Sigmoid colon (tissue), 6 donors: ENCODE measurements at regions not wholly inside any gene's neighbourhood (a gene's known extent, or its start where the extent isn't known, plus 50 kb on each side); places are given as distances from the start of the nearest gene placed in this dataset.

Experiments
- DNase-seq: peaks from one replicate; pipeline ENCODE4 v3.0.0-alpha.2; 2019
- H3K27ac ChIP-seq, 4 donors: fragments of 200-600 bp; sonication (generic); one replicate each; pipeline ENCODE4 v1.5.1; 2016 to 2019; ENCODE audit warnings: mild to moderate bottlenecking in 1 of 4
- H3K27me3 ChIP-seq, 3 donors: fragments of 200-600 bp; sonication (generic); one replicate each; pipeline ENCODE4 v1.5.1; 2019; ENCODE audit warnings: mild to moderate bottlenecking in 1 of 3
- H3K36me3 ChIP-seq, 4 donors: fragments of 200-600 bp; sonication (generic); one replicate each; pipeline ENCODE4 v1.5.1; 2016 to 2019
- H3K4me1 ChIP-seq, 4 donors: fragments of 200-600 bp; sonication (generic); one replicate each; pipeline ENCODE4 v1.5.1; 2017 to 2019
- H3K4me3 ChIP-seq, 4 donors: fragments of 200-600 bp; sonication (generic); one replicate each; pipeline ENCODE4 v1.5.1; 2017 to 2019; ENCODE audit warnings: mild to moderate bottlenecking in 2 of 4, moderate library complexity in 1 of 4
- H3K9me3 ChIP-seq, 4 donors: fragments of 200-600 bp in 3 of 4; sonication (generic) in 3 of 4; one replicate each; pipeline versions ENCODE4 v1.5.1 to v1.6.1; 2013 to 2019
- EP300 ChIP-seq, 4 donors: sonication (generic); formaldehyde crosslinking; IDR thresholded peaks; one replicate each; pipeline ENCODE4 v1.6.1; 2017; ENCODE audit warnings: antibody characterized with exemption in 4 of 4
- POLR2A ChIP-seq, 2 donors: fragments of 450-650 bp; IDR thresholded peaks; one replicate each; pipeline ENCODE4 v1.6.1; 2016; ENCODE audit warnings: antibody characterized with exemption in 2 of 2, mild to moderate bottlenecking in 2 of 2, moderate library complexity in 2 of 2
- POLR2AphosphoS5 ChIP-seq, 4 donors: sonication (generic); formaldehyde crosslinking; IDR thresholded peaks; one replicate each; pipeline ENCODE4 v1.6.1; 2017; ENCODE audit warnings: antibody characterized with exemption in 4 of 4
- WGBS, 2 donors: extraction: QIAGEN DNeasy Blood & Tissue Kit; methylation state at CpG; one replicate each; pipeline ENCODE4 v1.1.7; 2013; 5-methylcytosine and 5-hydroxymethylcytosine counted together
- intact Hi-C: fragments of 100-400 bp; cut with DNase I; formaldehyde crosslinking; loops from one replicate; pipeline ENCODE4 v1.15.1; 2023
- TF ChIP-seq, protein P1 (sequence below), 4 experiments: fragments of 450-650 bp in 3 of 4; fragments of 200-600 bp in 1 of 4; IDR thresholded peaks; one replicate each; pipeline ENCODE4 v1.5.1; 2016 to 2019; ENCODE audit warnings: antibody characterized with exemption in 4 of 4, mild to moderate bottlenecking in 3 of 4, moderate library complexity in 2 of 4
- donor health status: healthy with polysubstance abuse.
- donor health status: healthy.

DNA sequence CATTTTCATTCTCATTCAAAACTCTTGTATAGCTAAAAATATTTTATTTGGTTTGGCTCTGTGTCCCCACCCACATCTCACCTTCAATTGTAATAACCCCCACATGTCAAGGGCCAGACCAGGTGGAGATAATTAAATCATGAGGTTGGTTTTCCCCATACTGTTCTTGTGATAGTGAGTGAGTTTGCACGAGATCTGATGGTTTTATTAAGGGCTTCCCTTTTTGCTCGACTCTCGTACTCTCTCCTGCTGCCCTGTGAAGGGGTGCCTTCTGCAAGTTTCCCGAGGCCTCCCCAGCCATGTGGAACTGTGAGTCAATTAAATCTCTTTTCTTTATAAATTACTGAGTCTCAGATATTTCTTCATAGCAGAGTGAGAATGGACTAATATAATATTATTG is 768.0 kb downstream of the STIM2 start:
- no peaks in the 10 kb centered on the region for H3K36me3 ChIP-seq
- H3K27me3 ChIP-seq: no peaks in the 10 kb centered on the region
- H3K4me3 ChIP-seq: no peak overlapping the region
- TF ChIP-seq POLR2A (IDR thresholded peaks at IDR 0.05) (no peak), EP300 (IDR thresholded peaks at IDR 0.05) (no peak), POLR2AphosphoS5 (IDR thresholded peaks at IDR 0.05) (no peak)
- TF ChIP-seq, protein P1, sequence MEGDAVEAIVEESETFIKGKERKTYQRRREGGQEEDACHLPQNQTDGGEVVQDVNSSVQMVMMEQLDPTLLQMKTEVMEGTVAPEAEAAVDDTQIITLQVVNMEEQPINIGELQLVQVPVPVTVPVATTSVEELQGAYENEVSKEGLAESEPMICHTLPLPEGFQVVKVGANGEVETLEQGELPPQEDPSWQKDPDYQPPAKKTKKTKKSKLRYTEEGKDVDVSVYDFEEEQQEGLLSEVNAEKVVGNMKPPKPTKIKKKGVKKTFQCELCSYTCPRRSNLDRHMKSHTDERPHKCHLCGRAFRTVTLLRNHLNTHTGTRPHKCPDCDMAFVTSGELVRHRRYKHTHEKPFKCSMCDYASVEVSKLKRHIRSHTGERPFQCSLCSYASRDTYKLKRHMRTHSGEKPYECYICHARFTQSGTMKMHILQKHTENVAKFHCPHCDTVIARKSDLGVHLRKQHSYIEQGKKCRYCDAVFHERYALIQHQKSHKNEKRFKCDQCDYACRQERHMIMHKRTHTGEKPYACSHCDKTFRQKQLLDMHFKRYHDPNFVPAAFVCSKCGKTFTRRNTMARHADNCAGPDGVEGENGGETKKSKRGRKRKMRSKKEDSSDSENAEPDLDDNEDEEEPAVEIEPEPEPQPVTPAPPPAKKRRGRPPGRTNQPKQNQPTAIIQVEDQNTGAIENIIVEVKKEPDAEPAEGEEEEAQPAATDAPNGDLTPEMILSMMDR (IDR thresholded peaks at IDR 0.05): no peak
- H3K27ac ChIP-seq: no peak overlapping the region
- H3K9me3 ChIP-seq: no peaks in the 10 kb centered on the region
- 69 to 85% methylated on average over 4 of the region's 4 CpGs for WGBS, 2 donors
- intact Hi-C loops: no loop called here
- no peaks in the 10 kb centered on the region for H3K4me1 ChIP-seq
- no peak for DNase-seq

DNA sequence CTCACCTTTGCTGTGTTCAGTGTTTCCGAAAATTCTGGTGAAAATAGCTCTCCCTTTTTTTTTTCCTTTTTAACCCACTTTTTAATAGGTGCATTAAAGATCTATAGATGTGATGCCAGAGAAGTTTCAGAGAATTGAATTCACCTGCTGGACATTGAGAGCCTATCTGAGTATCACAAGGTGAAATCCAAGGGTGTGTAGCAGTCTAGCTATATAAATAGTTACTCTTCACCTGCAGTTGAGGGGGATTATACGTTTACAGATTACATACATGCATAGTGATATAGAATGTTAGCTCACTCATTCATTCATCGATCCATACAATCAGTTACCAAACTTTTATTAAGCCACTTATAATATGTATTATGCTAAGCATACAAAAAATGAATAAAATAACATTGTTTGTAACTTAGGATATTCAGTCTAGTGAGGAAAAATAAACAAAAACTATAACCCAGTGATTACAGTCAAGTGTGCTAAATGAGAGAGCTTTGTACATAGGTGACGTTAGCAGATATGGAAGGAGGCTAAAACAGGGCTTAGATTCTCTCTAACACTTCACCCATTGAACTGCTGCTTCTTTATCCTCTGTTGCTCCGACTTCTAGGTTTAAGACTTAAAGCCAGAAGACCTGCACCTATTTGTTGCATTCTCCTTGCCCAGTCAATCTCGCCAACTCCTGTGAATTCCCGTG is 769.0 kb downstream of the STIM2 start:
- no peak for DNase-seq
- Histone ChIP-seq H3K9me3 (no peaks in the 10 kb centered on the region), H3K27me3 (no peaks in the 10 kb centered on the region), H3K4me1 (no peaks in the 10 kb centered on the region), H3K36me3 (no peaks in the 10 kb centered on the region), H3K27ac (no peak overlapping the region), H3K4me3 (no peak overlapping the region)
- 66 to 82% methylated on average over 7 of the region's 7 CpGs for WGBS, 2 donors
- TF ChIP-seq POLR2AphosphoS5 (IDR thresholded peaks at IDR 0.05) (no peak), EP300 (IDR thresholded peaks at IDR 0.05) (no peak), POLR2A (IDR thresholded peaks at IDR 0.05) (no peak)
- TF ChIP-seq, protein P1 (IDR thresholded peaks at IDR 0.05): no peak
- intact Hi-C loops: no loop called here

DNA sequence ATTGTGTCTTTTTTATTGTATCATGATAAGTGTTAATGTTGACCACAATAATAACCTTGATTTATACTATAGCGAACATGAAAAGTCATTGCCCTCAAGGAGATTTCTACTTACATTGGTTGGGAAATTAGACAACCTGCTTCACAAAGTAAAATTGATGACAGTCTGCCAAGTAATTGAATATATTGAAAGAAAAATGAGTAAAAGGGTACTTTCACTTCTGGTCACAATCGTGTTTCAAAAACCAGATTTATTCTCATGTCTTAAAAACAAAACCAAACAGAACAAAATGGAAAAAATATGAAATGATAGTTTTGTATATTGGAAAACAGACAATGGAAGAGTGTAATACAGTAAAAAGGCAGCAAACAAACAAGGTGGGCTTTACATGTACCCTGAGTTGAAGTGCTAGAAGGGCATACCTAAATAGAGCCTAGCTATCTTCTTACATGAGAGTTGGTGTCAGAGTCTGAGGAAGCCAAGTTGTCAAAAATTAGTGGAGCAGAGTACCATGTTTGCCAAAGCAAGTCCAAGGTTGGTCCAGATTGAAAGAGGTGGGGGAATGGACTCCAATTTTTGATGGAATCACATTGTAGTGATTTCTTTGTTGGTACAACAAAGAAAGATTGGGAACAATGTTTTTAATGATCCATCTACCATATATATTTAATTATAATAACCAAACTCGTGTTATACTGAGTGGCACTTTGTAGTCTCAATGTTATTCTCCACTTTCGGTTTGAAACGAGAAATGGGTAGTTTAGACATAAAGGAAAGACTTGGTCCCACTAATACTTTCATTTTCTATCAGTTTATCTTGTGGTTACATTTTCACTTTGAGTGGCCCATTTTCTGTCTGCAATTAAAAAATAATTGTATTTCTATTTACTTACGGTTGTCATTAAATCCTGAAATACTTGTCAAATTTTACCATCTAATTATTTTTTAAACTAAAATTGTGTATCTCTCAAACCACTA is 775.6 kb downstream of the STIM2 start:
- intact Hi-C loops: no loop called here
- WGBS, 2 donors: 73 to 84% methylated on average over 6 of the region's 6 CpGs
- Histone ChIP-seq H3K27ac (no peak overlapping the region), H3K4me1 (no peaks in the 10 kb centered on the region), H3K36me3 (no peaks in the 10 kb centered on the region), H3K9me3 (no peaks in the 10 kb centered on the region), H3K27me3 (no peaks in the 10 kb centered on the region), H3K4me3 (no peak overlapping the region)
- no peak for DNase-seq
- no peak for TF ChIP-seq POLR2AphosphoS5 (IDR thresholded peaks at IDR 0.05)
- TF ChIP-seq, protein P1 (IDR thresholded peaks at IDR 0.05): no peak
- TF ChIP-seq POLR2A (IDR thresholded peaks at IDR 0.05): no peak
- no peak for TF ChIP-seq EP300 (IDR thresholded peaks at IDR 0.05)

DNA sequence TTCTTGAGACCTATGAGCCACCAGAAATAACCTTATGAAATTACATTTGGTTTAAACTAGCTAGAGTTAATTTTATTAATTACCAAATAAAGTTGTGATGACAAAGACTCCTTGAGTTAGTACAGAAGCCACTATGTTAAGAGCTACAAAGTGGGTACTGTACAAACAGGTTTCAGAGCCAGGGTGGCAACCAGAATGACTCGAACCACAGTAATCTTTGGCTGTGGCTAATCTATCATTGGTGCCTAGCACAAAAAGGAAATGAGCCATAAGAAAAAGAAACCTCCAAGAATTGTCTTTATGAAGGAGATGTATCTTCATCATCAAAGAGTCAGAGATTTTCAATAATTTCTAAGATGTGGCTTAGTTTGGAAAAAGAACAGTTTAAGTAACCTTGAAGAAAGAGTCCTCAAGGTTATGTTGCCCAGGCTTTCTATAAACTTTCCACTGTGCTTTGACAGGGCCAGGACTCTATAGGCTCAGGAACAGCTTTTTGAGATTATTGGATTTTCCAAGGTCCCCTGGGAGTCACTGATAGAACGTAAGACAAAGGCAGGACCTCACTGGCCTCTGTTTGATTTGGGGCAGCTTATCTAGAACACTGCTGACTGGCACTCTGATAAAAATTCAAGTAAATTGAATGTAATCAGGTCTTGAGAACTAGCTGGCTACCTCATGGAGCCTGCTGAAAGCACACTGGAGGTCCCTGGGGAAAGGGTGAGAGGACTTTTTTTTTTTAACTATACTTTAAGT is 777.7 kb downstream of the STIM2 start:
- no peaks in the 10 kb centered on the region for H3K36me3 ChIP-seq
- DNase-seq: no peak
- H3K4me3 ChIP-seq: no peak overlapping the region
- TF ChIP-seq EP300 (IDR thresholded peaks at IDR 0.05) (no peak), POLR2AphosphoS5 (IDR thresholded peaks at IDR 0.05) (no peak), POLR2A (IDR thresholded peaks at IDR 0.05) (no peak)
- TF ChIP-seq, protein P1 (IDR thresholded peaks at IDR 0.05): no peak
- intact Hi-C loops: no loop called here
- 47 to 69% methylated on average over 2 of the region's 2 CpGs for WGBS, 2 donors
- H3K27me3 ChIP-seq: no peaks in the 10 kb centered on the region
- H3K27ac ChIP-seq: no peak overlapping the region
- H3K4me1 ChIP-seq: no peaks in the 10 kb centered on the region
- no peaks in the 10 kb centered on the region for H3K9me3 ChIP-seq
